HT1080 (cell line): ENCODE measurements at regions not wholly inside any gene's neighbourhood (a gene's known extent, or its start where the extent isn't known, plus 50 kb on each side); places are given as distances from the start of the nearest gene placed in this dataset.
A peak's percentile ranks its signal among the peaks of the same experiment; 100 is the strongest.

Source experiments
- DNase-seq: peaks from one replicate; pipeline ENCODE4 v3.0.0-alpha.2; 2015; ENCODE audit warnings: low read depth

- no peak for DNase-seq
Measured at GRCh38 chr9:109549386-109549785, 51.3 kb upstream of the PTPN3 start.

- DNase-seq: no peak
Measured at GRCh38 chr9:109551651-109552050, 53.5 kb upstream of the PTPN3 start.

- DNase-seq: no peak
Measured at GRCh38 chr9:109555215-109555614, 57.1 kb upstream of the PTPN3 start.

GRCh38 chr9:109556061-109556460 is 58.0 kb upstream of the PTPN3 start:
- DNase-seq: peak; percentile 82

- no peak for DNase-seq
Measured at GRCh38 chr9:109556786-109557185, 58.7 kb upstream of the PTPN3 start.

GRCh38 chr9:109557481-109557880 is 59.4 kb upstream of the PTPN3 start:
- DNase-seq: no peak

GRCh38 chr9:109558718-109559151 is 60.6 kb upstream of the PTPN3 start:
- DNase-seq: no peak

GRCh38 chr9:109560470-109561132 is 62.5 kb upstream of the PTPN3 start:
- peak; percentile 15 for DNase-seq

- DNase-seq: no peak
Measured at GRCh38 chr9:109561137-109561536, 63.0 kb upstream of the PTPN3 start.

- DNase-seq: no peak
Measured at GRCh38 chr9:109568089-109568488, 70.0 kb upstream of the PTPN3 start.

- DNase-seq: no peak
Measured at GRCh38 chr9:109568568-109569210, 70.6 kb upstream of the PTPN3 start.

- DNase-seq: peak; percentile 32
Measured at GRCh38 chr9:109574061-109574882, 76.2 kb upstream of the PTPN3 start.

- DNase-seq: no peak
Measured at GRCh38 chr9:109576762-109577161, 78.7 kb upstream of the PTPN3 start.

- DNase-seq: no peak
Measured at GRCh38 chr9:109579191-109579948, 81.3 kb upstream of the PTPN3 start.

GRCh38 chr9:109582386-109582785 is 84.3 kb upstream of the PTPN3 start:
- no peak for DNase-seq

GRCh38 chr9:109584205-109584604 is 86.1 kb upstream of the PTPN3 start:
- DNase-seq: no peak

- no peak for DNase-seq
Measured at GRCh38 chr9:109585796-109586195, 87.7 kb upstream of the PTPN3 start.

GRCh38 chr9:109586993-109587392 is 88.9 kb upstream of the PTPN3 start:
- no peak for DNase-seq

GRCh38 chr9:109588415-109588814 is 90.3 kb upstream of the PTPN3 start:
- DNase-seq: no peak

GRCh38 chr9:109590966-109591365 is 92.9 kb upstream of the PTPN3 start:
- DNase-seq: no peak

- DNase-seq: no peak
Measured at GRCh38 chr9:109591691-109592090, 93.6 kb upstream of the PTPN3 start.

GRCh38 chr9:109593612-109594011 is 95.5 kb upstream of the PTPN3 start:
- DNase-seq: no peak
